K562 (cell line): ENCODE measurements at regions not wholly inside any gene's neighbourhood (a gene's known extent, or its start where the extent isn't known, plus 50 kb on each side); places are given as distances from the start of the nearest gene placed in this dataset.

ENCODE experiments used
- CHD7 ChIP-seq: fragments of 200-600 bp; sonication (generic); IDR thresholded peaks from one replicate; pipeline ENCODE4 v1.6.1; 2012; ENCODE audit warnings: mild to moderate bottlenecking, low read depth, low read length, inconsistent platforms
- GTF3C2 ChIP-seq: IDR thresholded peaks from 3 replicates; pipeline ENCODE4 v1.6.1; 2011; ENCODE audit warnings: borderline replicate concordance, mild to moderate bottlenecking, moderate library complexity; ENCODE audit not compliant: insufficient read length; ENCODE audit errors: extremely low read depth

- TF ChIP-seq CHD7 = peak; percentile 42
- TF ChIP-seq GTF3C2 = no peak
- TF ChIP-seq, all 486 proteins: peak for 2
Observed at GRCh38 chr7:149570784-149571183, 73.2 kb upstream of the ZNF746 start (continued).
